ENCODE measurements at regions not wholly inside any gene's neighbourhood (a gene's known extent, or its start where the extent isn't known, plus 50 kb on each side); places are given as distances from the start of the nearest gene placed in this dataset.

GRCh38 chr20:41716436-41716835, 98.3 kb upstream of the CHD6 start:
- Histone ChIP-seq H2AFZ (ENCODE audit: low read length) (no peak overlapping the region), H3K4me2 (ENCODE audit: low read depth, low read length) (no peak overlapping the region), H3K9ac (ENCODE audit: low read length) (no peak overlapping the region), H4K20me1 (ENCODE audit: insufficient read depth, low read length) (no peaks in the 10 kb centered on the region), H3K27me3 (replicated peaks; ENCODE audit: insufficient read depth, low read length) (no peaks in the 10 kb centered on the region), H3F3A (ENCODE audit: insufficient read depth, low read length) (no peaks in the 10 kb centered on the region), H3K79me2 (ENCODE audit: low read length) (no peaks in the 10 kb centered on the region), H3K27ac (ENCODE audit: low read length) (no peak overlapping the region), H3K9me2 (replicated peaks; ENCODE audit: insufficient read depth, low read length) (no peaks in the 10 kb centered on the region), H3K9me3 (replicated peaks; ENCODE audit: insufficient read depth, low read length) (no peaks in the 10 kb centered on the region), H3K36me3 (replicated peaks; ENCODE audit: insufficient read depth, low read length) (no peaks in the 10 kb centered on the region), H3K4me1 (ENCODE audit: low read length) (no peaks in the 10 kb centered on the region), H3K4me3 (ENCODE audit: low read length) (no peak overlapping the region)
- DNase-seq: no peak
- no peak for TF ChIP-seq EZH2 (optimal IDR thresholded peaks at IDR 0.05; ENCODE audit: low read depth, low read length)
- no peak for TF ChIP-seq EZH2phosphoT487 (IDR thresholded peaks at IDR 0.05; ENCODE audit: low read length)
- no peak for TF ChIP-seq CTCF (IDR thresholded peaks at IDR 0.05; ENCODE audit: low read length)

- H3K79me2 ChIP-seq (ENCODE audit: low read length): no peaks in the 10 kb centered on the region
- no peak overlapping the region for H3K27ac ChIP-seq (ENCODE audit: low read length)
- no peaks in the 10 kb centered on the region for H3K4me1 ChIP-seq (ENCODE audit: low read length)
- no peaks in the 10 kb centered on the region for H3F3A ChIP-seq (ENCODE audit: insufficient read depth, low read length)
- no peak overlapping the region for H3K4me2 ChIP-seq (ENCODE audit: low read depth, low read length)
- no peak for DNase-seq
- no peaks in the 10 kb centered on the region for H3K9me2 ChIP-seq (replicated peaks; ENCODE audit: insufficient read depth, low read length)
- H4K20me1 ChIP-seq (ENCODE audit: insufficient read depth, low read length): no peaks in the 10 kb centered on the region
- H2AFZ ChIP-seq (ENCODE audit: low read length): no peak overlapping the region
- H3K4me3 ChIP-seq (ENCODE audit: low read length): no peak overlapping the region
- no peak overlapping the region for H3K9ac ChIP-seq (ENCODE audit: low read length)
- H3K9me3 ChIP-seq (replicated peaks; ENCODE audit: insufficient read depth, low read length): no peaks in the 10 kb centered on the region
- TF ChIP-seq EZH2phosphoT487 (IDR thresholded peaks at IDR 0.05; ENCODE audit: low read length) (no peak), EZH2 (optimal IDR thresholded peaks at IDR 0.05; ENCODE audit: low read depth, low read length) (no peak), CTCF (IDR thresholded peaks at IDR 0.05; ENCODE audit: low read length) (no peak)
- no peaks in the 10 kb centered on the region for H3K36me3 ChIP-seq (replicated peaks; ENCODE audit: insufficient read depth, low read length)
- no peaks in the 10 kb centered on the region for H3K27me3 ChIP-seq (replicated peaks; ENCODE audit: insufficient read depth, low read length)
Observed at GRCh38 chr20:41715526-41715925, 97.3 kb upstream of the CHD6 start.

- H3K27me3 ChIP-seq (replicated peaks; ENCODE audit: insufficient read depth, low read length): no peaks in the 10 kb centered on the region
- TF ChIP-seq CTCF (IDR thresholded peaks at IDR 0.05; ENCODE audit: low read length): no peak
- TF ChIP-seq EZH2 (optimal IDR thresholded peaks at IDR 0.05; ENCODE audit: low read depth, low read length): no peak
- TF ChIP-seq EZH2phosphoT487 (IDR thresholded peaks at IDR 0.05; ENCODE audit: low read length): no peak
- no peaks in the 10 kb centered on the region for H3K36me3 ChIP-seq (replicated peaks; ENCODE audit: insufficient read depth, low read length)
- no peaks in the 10 kb centered on the region for H3K9me3 ChIP-seq (replicated peaks; ENCODE audit: insufficient read depth, low read length)
- no peak overlapping the region for H2AFZ ChIP-seq (ENCODE audit: low read length)
- DNase-seq: no peak
- H4K20me1 ChIP-seq (ENCODE audit: insufficient read depth, low read length): no peaks in the 10 kb centered on the region
- H3K4me3 ChIP-seq (ENCODE audit: low read length): no peak overlapping the region
- H3K9me2 ChIP-seq (replicated peaks; ENCODE audit: insufficient read depth, low read length): no peaks in the 10 kb centered on the region
- no peak overlapping the region for H3K9ac ChIP-seq (ENCODE audit: low read length)
- no peak overlapping the region for H3K4me2 ChIP-seq (ENCODE audit: low read depth, low read length)
- H3K27ac ChIP-seq (ENCODE audit: low read length): no peak overlapping the region
- no peaks in the 10 kb centered on the region for H3F3A ChIP-seq (ENCODE audit: insufficient read depth, low read length)
- H3K4me1 ChIP-seq (ENCODE audit: low read length): no peaks in the 10 kb centered on the region
- H3K79me2 ChIP-seq (ENCODE audit: low read length): no peaks in the 10 kb centered on the region
Observed at GRCh38 chr20:41714030-41714429, 95.9 kb upstream of the CHD6 start.
